Spleen (tissue), 11 donors: ENCODE measurements at regions not wholly inside any gene's neighbourhood (a gene's known extent, or its start where the extent isn't known, plus 50 kb on each side); places are given as distances from the start of the nearest gene placed in this dataset.

Experiments used
- DNase-seq: peaks from one replicate; pipeline ENCODE4 v3.0.0-alpha.2; 2020
- H3K27ac ChIP-seq, 8 donors: fragments of 200-600 bp; sonication (generic) in 7 of 8; 1 replicate in 4 of 8; 2 replicates in 4 of 8; pipeline versions ENCODE4 v1.5.0 to v1.8.0; 2016 to 2021; ENCODE audit warnings: inconsistent platforms in 4 of 8, mild to moderate bottlenecking in 4 of 8, moderate library complexity in 1 of 8
- H3K27me3 ChIP-seq, 7 donors: fragments of 200-600 bp; sonication (generic) in 6 of 7; replicated peaks in 1 of 7; 1 replicate in 4 of 7; 2 replicates in 3 of 7; pipeline versions ENCODE4 v1.5.0 to v1.8.0; 2016 to 2021; ENCODE audit warnings: inconsistent platforms in 3 of 7, mild to moderate bottlenecking in 1 of 7
- H3K36me3 ChIP-seq, 6 donors: fragments of 200-600 bp; sonication (generic) in 5 of 6; 1 replicate in 4 of 6; 2 replicates in 2 of 6; pipeline versions ENCODE4 v1.5.0 to v1.8.0; 2016 to 2021; ENCODE audit warnings: inconsistent platforms in 2 of 6
- H3K4me1 ChIP-seq, 6 donors: fragments of 200-600 bp; sonication (generic) in 5 of 6; 1 replicate in 3 of 6; 2 replicates in 3 of 6; pipeline versions ENCODE4 v1.5.0 to v1.8.0; 2016 to 2021; ENCODE audit warnings: inconsistent platforms in 3 of 6
- H3K4me3 ChIP-seq, 8 donors: fragments of 200-600 bp; sonication (generic) in 7 of 8; 1 replicate in 4 of 8; 2 replicates in 4 of 8; pipeline versions ENCODE4 v1.5.0 to v1.8.0; 2016 to 2021; ENCODE audit warnings: inconsistent platforms in 4 of 8, mild to moderate bottlenecking in 4 of 8, moderate library complexity in 2 of 8
- H3K9me3 ChIP-seq, 8 donors: fragments of 200-600 bp; sonication (generic) in 7 of 8; 1 replicate in 4 of 8; 2 replicates in 4 of 8; pipeline versions ENCODE4 v1.5.0 to v1.8.0; 2016 to 2021; ENCODE audit warnings: inconsistent platforms in 4 of 8
- CTCF ChIP-seq, 11 experiments: fragments of 200-600 bp in 7 of 11; fragments of 450-650 bp in 4 of 11; sonication (generic) in 4 of 11; IDR thresholded peaks in 8 of 11; conservative IDR thresholded peaks in 3 of 11; 1 replicate in 7 of 11; 2 replicates in 4 of 11; pipeline versions ENCODE4 v1.4.0 to v1.8.0; 2016 to 2021; ENCODE audit warnings: antibody characterized with exemption in 11 of 11, inconsistent platforms in 4 of 11, mild to moderate bottlenecking in 1 of 11
- POLR2A ChIP-seq, 3 donors: fragments of 450-650 bp; IDR thresholded peaks; one replicate each; pipeline ENCODE4 v1.5.1; 2017; ENCODE audit warnings: antibody characterized with exemption in 3 of 3, mild to moderate bottlenecking in 1 of 3
- POLR2AphosphoS5 ChIP-seq, 3 donors: sonication (generic); formaldehyde crosslinking; IDR thresholded peaks; one replicate each; pipeline ENCODE4 v1.5.1; 2017; ENCODE audit warnings: antibody characterized with exemption in 3 of 3
- WGBS, 5 donors: extraction: QIAGEN DNeasy Blood & Tissue Kit in 3 of 5; methylation state at CpG; one replicate each; pipeline versions ENCODE4 v1.1.5 to v1.1.7; 2013 to 2018; 5-methylcytosine and 5-hydroxymethylcytosine counted together
- intact Hi-C: fragments of 100-400 bp; cut with DNase I; formaldehyde crosslinking; loops from one replicate; pipeline ENCODE4 v1.15.0; 2023; ENCODE audit warnings: low total_unique reads
- donor health status: healthy with polysubstance abuse.
- donor health status: DM: no; HTN: no; CAD: no; lungs with moderate emphysema.
- donor health status: DM: no; HTN: no; CAD: no.
- donor health status: Bipolar disorder and iron deficiency.
- donor health status: healthy.
- donor health status: DM: no; HTN: no; CAD: no.
- donor health status: DM: yes; HTN: yes; CAD: no.

DNA sequence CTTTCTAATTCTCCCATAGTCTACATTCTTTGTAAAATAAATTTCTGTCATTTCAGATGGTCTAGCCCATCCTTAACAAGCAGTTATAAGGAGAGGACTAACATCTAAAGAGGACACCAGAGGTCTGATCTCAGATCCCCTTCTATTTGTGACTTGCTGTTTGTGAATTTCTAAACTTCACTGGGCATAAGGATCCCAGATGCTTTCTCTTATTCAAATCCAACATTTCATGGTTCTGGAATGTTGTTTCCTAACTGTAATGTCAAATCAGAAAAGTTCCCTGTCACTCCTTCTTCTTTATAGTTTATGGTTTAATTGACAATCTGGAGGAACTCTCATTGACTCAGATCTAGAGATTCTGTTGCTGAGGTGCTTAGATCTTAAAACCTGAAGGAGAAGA, 430.2 kb downstream of the MEIS1 start:
- peak overlapping the region in 1 of 8 donors; percentile 58 for H3K27ac ChIP-seq
- no peaks in the 10 kb centered on the region for H3K9me3 ChIP-seq
- TF ChIP-seq CTCF (IDR thresholded peaks at IDR 0.05 in 8 of 11, conservative IDR thresholded peaks at IDR 0.05 in 3 of 11) (no peak), POLR2AphosphoS5 (IDR thresholded peaks at IDR 0.05) (no peak), POLR2A (IDR thresholded peaks at IDR 0.05) (no peak)
- no peaks in the 10 kb centered on the region for H3K4me1 ChIP-seq
- intact Hi-C loops: no loop called here
- DNase-seq: no peak
- H3K36me3 ChIP-seq: no peaks in the 10 kb centered on the region
- no peaks in the 10 kb centered on the region for H3K27me3 ChIP-seq
- no peak overlapping the region for H3K4me3 ChIP-seq

GRCh38 chr2:66866331-66867062, 431.6 kb downstream of the MEIS1 start:
- Histone ChIP-seq H3K27ac (no peak overlapping the region), H3K27me3 (no peaks in the 10 kb centered on the region), H3K4me1 (no peaks in the 10 kb centered on the region), H3K36me3 (no peaks in the 10 kb centered on the region), H3K4me3 (no peak overlapping the region), H3K9me3 (no peaks in the 10 kb centered on the region)
- TF ChIP-seq POLR2A (IDR thresholded peaks at IDR 0.05) (no peak), CTCF (IDR thresholded peaks at IDR 0.05 in 8 of 11, conservative IDR thresholded peaks at IDR 0.05 in 3 of 11) (no peak), POLR2AphosphoS5 (IDR thresholded peaks at IDR 0.05) (no peak)
- WGBS, 5 donors: 38 to 64% (median 50%) methylated on average over 3 of the region's 3 CpGs
- DNase-seq: no peak
- intact Hi-C loops: no loop called here

GRCh38 chr2:66867063-66867441, 432.1 kb downstream of the MEIS1 start:
- DNase-seq: no peak
- TF ChIP-seq CTCF (IDR thresholded peaks at IDR 0.05 in 8 of 11, conservative IDR thresholded peaks at IDR 0.05 in 3 of 11) (no peak), POLR2A (IDR thresholded peaks at IDR 0.05) (no peak), POLR2AphosphoS5 (IDR thresholded peaks at IDR 0.05) (no peak)
- no peak overlapping the region for H3K4me3 ChIP-seq
- H3K27ac ChIP-seq: no peak overlapping the region
- intact Hi-C loops: no loop called here
- H3K9me3 ChIP-seq: no peaks in the 10 kb centered on the region
- WGBS, 5 donors: 65 to 86% (median 72%) methylated on average over 2 of the region's 2 CpGs
- no peaks in the 10 kb centered on the region for H3K4me1 ChIP-seq
- H3K27me3 ChIP-seq: no peaks in the 10 kb centered on the region
- H3K36me3 ChIP-seq: no peaks in the 10 kb centered on the region

DNA sequence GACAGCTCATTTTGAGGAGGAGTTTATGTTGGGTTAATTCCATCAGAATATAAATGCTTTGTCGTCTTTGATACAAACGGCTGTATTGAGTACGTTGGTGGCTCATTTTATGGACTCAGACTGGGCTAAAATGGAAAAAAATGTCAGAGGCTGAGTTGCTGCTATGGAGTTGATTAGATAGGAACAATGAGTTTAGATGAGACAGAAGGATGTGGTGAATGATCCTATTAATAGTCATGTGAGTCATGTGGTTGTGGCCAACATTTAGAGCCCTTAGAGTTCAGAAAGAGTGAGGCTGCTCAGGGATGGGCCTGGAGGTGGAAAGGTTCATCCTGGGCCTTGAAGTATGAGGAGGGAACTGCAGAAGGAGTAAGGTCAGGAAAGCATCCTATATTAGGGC, 434.2 kb downstream of the MEIS1 start:
- Histone ChIP-seq H3K27ac (no peak overlapping the region), H3K27me3 (no peaks in the 10 kb centered on the region), H3K4me3 (no peak overlapping the region), H3K4me1 (no peaks in the 10 kb centered on the region), H3K9me3 (no peaks in the 10 kb centered on the region), H3K36me3 (no peaks in the 10 kb centered on the region)
- no peak for DNase-seq
- intact Hi-C loops: no loop called here
- 87 to 94% (median 89%) methylated on average over 3 of the region's 3 CpGs for WGBS, 5 donors
- no peak for TF ChIP-seq CTCF (IDR thresholded peaks at IDR 0.05 in 8 of 11, conservative IDR thresholded peaks at IDR 0.05 in 3 of 11)
- TF ChIP-seq POLR2AphosphoS5 (IDR thresholded peaks at IDR 0.05): no peak
- TF ChIP-seq POLR2A (IDR thresholded peaks at IDR 0.05): no peak
